Cardiac muscle cell (in vitro differentiated cells and primary cell): ENCODE measurements at regions not wholly inside any gene's neighbourhood (a gene's known extent, or its start where the extent isn't known, plus 50 kb on each side); places are given as distances from the start of the nearest gene placed in this dataset.

Source experiments
- DNase-seq, 2 donors: peaks; one replicate each; pipeline versions ENCODE4 v3.0.0 to v3.0.0-alpha.2; 2010 to 2017; ENCODE audit warnings: low read depth in 1 of 2, low spot score in 1 of 2
- H3K27ac ChIP-seq: fragments of 200-600 bp; sonication (generic); 2 replicates; pipeline ENCODE4 v1.5.1; 2016
- H3K27me3 ChIP-seq: fragments of 200-600 bp; sonication (generic); 2 replicates; pipeline ENCODE4 v1.6.0; 2016; ENCODE audit warnings: control low read depth
- H3K36me3 ChIP-seq: fragments of 200-600 bp; sonication (generic); 2 replicates; pipeline ENCODE4 v1.5.1; 2016; ENCODE audit warnings: control low read depth
- H3K4me1 ChIP-seq: fragments of 200-600 bp; sonication (generic); 2 replicates; pipeline ENCODE4 v1.8.1; 2017; ENCODE audit warnings: low read depth, mild to moderate bottlenecking, mixed run types
- H3K4me3 ChIP-seq: fragments of 200-600 bp; sonication (generic); 2 replicates; pipeline ENCODE4 v1.5.1; 2016; ENCODE audit warnings: mild to moderate bottlenecking
- H3K9me3 ChIP-seq: fragments of 200-600 bp; sonication (generic); 2 replicates; pipeline ENCODE4 v1.5.1; 2017; ENCODE audit warnings: low read depth, mild to moderate bottlenecking, control low read depth
- TF ChIP-seq, protein P1 (sequence below): IDR thresholded peaks from 2 replicates; pipeline ENCODE4 v1.5.1; 2012; ENCODE audit warnings: low read depth, mild to moderate bottlenecking, low read length

GRCh38 chr18:3328532-3328931 is 66.6 kb downstream of the MYL12B start:
- Histone ChIP-seq H3K36me3 (no peaks in the 10 kb centered on the region), H3K9me3 (no peaks in the 10 kb centered on the region), H3K27ac (no peak overlapping the region), H3K27me3 (no peaks in the 10 kb centered on the region), H3K4me1 (no peaks in the 10 kb centered on the region), H3K4me3 (no peak overlapping the region)
- DNase-seq: no peak
- TF ChIP-seq, protein P1, sequence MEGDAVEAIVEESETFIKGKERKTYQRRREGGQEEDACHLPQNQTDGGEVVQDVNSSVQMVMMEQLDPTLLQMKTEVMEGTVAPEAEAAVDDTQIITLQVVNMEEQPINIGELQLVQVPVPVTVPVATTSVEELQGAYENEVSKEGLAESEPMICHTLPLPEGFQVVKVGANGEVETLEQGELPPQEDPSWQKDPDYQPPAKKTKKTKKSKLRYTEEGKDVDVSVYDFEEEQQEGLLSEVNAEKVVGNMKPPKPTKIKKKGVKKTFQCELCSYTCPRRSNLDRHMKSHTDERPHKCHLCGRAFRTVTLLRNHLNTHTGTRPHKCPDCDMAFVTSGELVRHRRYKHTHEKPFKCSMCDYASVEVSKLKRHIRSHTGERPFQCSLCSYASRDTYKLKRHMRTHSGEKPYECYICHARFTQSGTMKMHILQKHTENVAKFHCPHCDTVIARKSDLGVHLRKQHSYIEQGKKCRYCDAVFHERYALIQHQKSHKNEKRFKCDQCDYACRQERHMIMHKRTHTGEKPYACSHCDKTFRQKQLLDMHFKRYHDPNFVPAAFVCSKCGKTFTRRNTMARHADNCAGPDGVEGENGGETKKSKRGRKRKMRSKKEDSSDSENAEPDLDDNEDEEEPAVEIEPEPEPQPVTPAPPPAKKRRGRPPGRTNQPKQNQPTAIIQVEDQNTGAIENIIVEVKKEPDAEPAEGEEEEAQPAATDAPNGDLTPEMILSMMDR: no peak

DNA sequence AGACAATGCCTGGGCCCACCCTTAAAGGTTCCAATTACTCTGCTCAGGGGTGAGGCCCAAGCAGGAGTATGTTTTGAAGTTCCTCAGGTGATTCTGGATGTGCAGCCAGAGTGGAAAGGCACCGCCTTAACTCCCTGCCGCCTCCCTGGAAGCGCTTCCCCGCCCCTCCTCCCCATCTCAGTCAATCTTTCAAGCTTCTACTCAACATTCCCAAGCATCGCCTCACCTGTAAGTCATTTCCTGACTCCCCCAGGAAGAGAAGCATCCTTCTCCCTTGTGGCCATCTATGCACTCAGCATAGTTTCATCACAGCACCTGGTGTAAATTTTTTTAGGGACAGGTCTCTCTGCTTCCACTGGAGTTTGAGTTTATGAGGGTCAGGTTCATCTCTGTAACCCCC is 67.5 kb downstream of the MYL12B start:
- Histone ChIP-seq H3K27ac (no peak overlapping the region), H3K36me3 (no peaks in the 10 kb centered on the region), H3K9me3 (no peaks in the 10 kb centered on the region), H3K4me3 (no peak overlapping the region), H3K4me1 (no peaks in the 10 kb centered on the region), H3K27me3 (no peaks in the 10 kb centered on the region)
- TF ChIP-seq, protein P1: no peak
- no peak for DNase-seq

- no peak overlapping the region for H3K4me3 ChIP-seq
- H3K9me3 ChIP-seq: no peaks in the 10 kb centered on the region
- TF ChIP-seq, protein P1: no peak
- H3K4me1 ChIP-seq: no peaks in the 10 kb centered on the region
- no peak for DNase-seq
- no peak overlapping the region for H3K27ac ChIP-seq
- H3K27me3 ChIP-seq: no peaks in the 10 kb centered on the region
- no peaks in the 10 kb centered on the region for H3K36me3 ChIP-seq
Observed at GRCh38 chr18:3329872-3330271, 67.9 kb downstream of the MYL12B start.

- no peak for DNase-seq
- Histone ChIP-seq H3K9me3 (no peaks in the 10 kb centered on the region), H3K4me3 (no peak overlapping the region), H3K27ac (no peak overlapping the region), H3K27me3 (no peaks in the 10 kb centered on the region), H3K36me3 (no peaks in the 10 kb centered on the region), H3K4me1 (no peaks in the 10 kb centered on the region)
- TF ChIP-seq, protein P1: no peak
Observed at GRCh38 chr18:3330622-3331021, 68.7 kb downstream of the MYL12B start.

DNA sequence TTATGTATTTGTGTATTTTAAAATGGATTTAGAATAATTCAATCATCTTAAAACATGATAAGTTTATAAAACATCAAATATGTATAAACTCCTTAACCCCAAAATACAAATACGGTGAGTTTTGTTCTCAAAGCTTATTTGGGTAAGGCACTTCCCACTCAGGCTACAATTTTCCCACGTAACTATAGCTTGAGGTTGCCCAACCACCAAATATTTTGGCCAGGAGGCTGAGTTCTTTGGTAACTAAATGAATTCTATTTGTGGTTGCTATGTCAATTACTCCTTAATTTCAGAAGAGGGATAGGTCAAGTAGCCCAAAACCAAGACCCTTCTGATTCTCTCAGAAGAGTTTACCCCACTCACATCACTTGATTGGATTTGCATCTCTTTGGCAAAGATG is 70.4 kb downstream of the MYL12B start:
- H3K4me3 ChIP-seq: no peak overlapping the region
- peak in 1 of 2 donors; percentile 78 for DNase-seq
- no peak overlapping the region for H3K27ac ChIP-seq

More for the DNA sequence above, 70.4 kb downstream of the MYL12B start:
- Histone ChIP-seq H3K27me3 (no peaks in the 10 kb centered on the region), H3K36me3 (no peaks in the 10 kb centered on the region), H3K4me1 (no peaks in the 10 kb centered on the region), H3K9me3 (no peaks in the 10 kb centered on the region)
- TF ChIP-seq, protein P1: no peak
